ENCODE measurements at regions not wholly inside any gene's neighbourhood (a gene's known extent, or its start where the extent isn't known, plus 50 kb on each side); places are given as distances from the start of the nearest gene placed in this dataset.

GRCh38 chr13:106375085-106375484 is 160.4 kb downstream of the EFNB2 start:
- no peaks in the 10 kb centered on the region for H3K36me3 Mint-ChIP-seq (ENCODE audit: low read depth)
- no peak for TF ChIP-seq CTCF (IDR thresholded peaks at IDR 0.05)
- H3K4me3 Mint-ChIP-seq (ENCODE audit: unreplicated experiment) = no peak overlapping the region
- H3K4me1 Mint-ChIP-seq (ENCODE audit: low read depth) = peaks cover 60% of the 10 kb centered on the region
- no peaks in the 10 kb centered on the region for H3K9me3 Mint-ChIP-seq (ENCODE audit: low read depth)
- no peak overlapping the region for H3K27ac Mint-ChIP-seq (ENCODE audit: unreplicated experiment)
- no peaks in the 10 kb centered on the region for H3K27me3 Mint-ChIP-seq (ENCODE audit: low read depth)
- DNase-seq (ENCODE audit: low spot score) = no peak

- Mint-ChIP-seq H3K36me3 (ENCODE audit: low read depth) (no peaks in the 10 kb centered on the region), H3K27me3 (ENCODE audit: low read depth) (no peaks in the 10 kb centered on the region), H3K9me3 (ENCODE audit: low read depth) (no peaks in the 10 kb centered on the region), H3K4me3 (ENCODE audit: unreplicated experiment) (no peak overlapping the region), H3K4me1 (ENCODE audit: low read depth) (peaks cover 63% of the 10 kb centered on the region), H3K27ac (ENCODE audit: unreplicated experiment) (no peak overlapping the region)
- TF ChIP-seq CTCF (IDR thresholded peaks at IDR 0.05) = no peak
- DNase-seq (ENCODE audit: low spot score) = no peak
Observed at GRCh38 chr13:106374631-106375030, 160.8 kb downstream of the EFNB2 start.

- no peak for DNase-seq (ENCODE audit: low spot score)
- TF ChIP-seq CTCF (IDR thresholded peaks at IDR 0.05) = no peak
- Mint-ChIP-seq H3K27me3 (ENCODE audit: low read depth) (no peaks in the 10 kb centered on the region), H3K9me3 (ENCODE audit: low read depth) (no peaks in the 10 kb centered on the region), H3K36me3 (ENCODE audit: low read depth) (no peaks in the 10 kb centered on the region), H3K4me1 (ENCODE audit: low read depth) (peaks cover 61% of the 10 kb centered on the region), H3K4me3 (ENCODE audit: unreplicated experiment) (no peak overlapping the region), H3K27ac (ENCODE audit: unreplicated experiment) (peak overlapping the region; percentile 78)
Observed at GRCh38 chr13:106373989-106374572, 161.4 kb downstream of the EFNB2 start.

- Mint-ChIP-seq H3K4me1 (ENCODE audit: low read depth) (peaks cover 59% of the 10 kb centered on the region), H3K9me3 (ENCODE audit: low read depth) (no peaks in the 10 kb centered on the region), H3K4me3 (ENCODE audit: unreplicated experiment) (no peak overlapping the region), H3K27ac (ENCODE audit: unreplicated experiment) (peak overlapping the region; percentile 55), H3K27me3 (ENCODE audit: low read depth) (no peaks in the 10 kb centered on the region), H3K36me3 (ENCODE audit: low read depth) (no peaks in the 10 kb centered on the region)
- DNase-seq (ENCODE audit: low spot score) = no peak
- no peak for TF ChIP-seq CTCF (IDR thresholded peaks at IDR 0.05)
Observed at GRCh38 chr13:106373304-106373988, 162.0 kb downstream of the EFNB2 start.

- TF ChIP-seq CTCF (IDR thresholded peaks at IDR 0.05) = no peak
- Mint-ChIP-seq H3K36me3 (ENCODE audit: low read depth) (no peaks in the 10 kb centered on the region), H3K4me1 (ENCODE audit: low read depth) (peaks cover 60% of the 10 kb centered on the region), H3K4me3 (ENCODE audit: unreplicated experiment) (no peak overlapping the region), H3K27me3 (ENCODE audit: low read depth) (no peaks in the 10 kb centered on the region), H3K9me3 (ENCODE audit: low read depth) (no peaks in the 10 kb centered on the region), H3K27ac (ENCODE audit: unreplicated experiment) (peak overlapping the region; percentile 55)
- DNase-seq (ENCODE audit: low spot score) = no peak
Observed at GRCh38 chr13:106372199-106373155, 163.0 kb downstream of the EFNB2 start.

All from chondrocyte (in vitro differentiated cells).